IMR-90 (cell line): ENCODE measurements at regions not wholly inside any gene's neighbourhood (a gene's known extent, or its start where the extent isn't known, plus 50 kb on each side); places are given as distances from the start of the nearest gene placed in this dataset.
A peak's percentile ranks its signal among the peaks of the same experiment; 100 is the strongest.

Source experiments
- ATAC-seq: fragments of 200-7000 bp; cut with Tn5 transposase; 2 replicates; pipeline ENCODE4 v1.9.1; 2020; ENCODE audit warnings: low read depth, mild to moderate bottlenecking, moderate library complexity
- BruUV-seq: library from RNA; stranded (reverse); fragments of 400-500 nt; replicated peaks from 2 replicates; lab custom pipeline; 2021; lab: Mats Ljungman, UMichigan
- CTCF ChIA-PET: fragments of 300-600 bp; formaldehyde crosslinking; extraction: SDS; loops from one replicate; lab custom pipeline; 2021; ENCODE audit warnings: antibody characterized with exemption; lab: Yijun Ruan, JAX
- POLR2A ChIA-PET: fragments of 300-600 bp; sonication (Branson Sonifier 250); formaldehyde crosslinking; loops from one replicate; lab custom pipeline; 2022; ENCODE audit warnings: antibody characterized with exemption; ENCODE audit not compliant: unreplicated experiment; lab: Charles Lee
- DNase-seq: peaks from one replicate; pipeline ENCODE4 v3.0.0; 2013
- H2AFZ ChIP-seq: replicated peaks from 2 replicates; pipeline ENCODE3; 2013; ENCODE audit warnings: low read length, mild to moderate bottlenecking; ENCODE audit not compliant: poor library complexity
- H2AK5ac ChIP-seq: 2 replicates; pipeline ENCODE4 v1.6.1; 2013; ENCODE audit warnings: low read depth, low read length, inconsistent platforms
- H2AK9ac ChIP-seq: replicated peaks from 2 replicates; pipeline ENCODE3; 2013; ENCODE audit warnings: mild to moderate bottlenecking, low read depth, low read length, moderate library complexity; ENCODE audit not compliant: poor library complexity
- H2BK120ac ChIP-seq: 2 replicates; pipeline ENCODE4 v1.6.1; 2013; ENCODE audit warnings: low read depth, low read length, inconsistent platforms
- H2BK15ac ChIP-seq: 3 replicates; pipeline ENCODE4 v1.6.1; 2013; ENCODE audit warnings: low read depth, low read length, inconsistent platforms
- H2BK20ac ChIP-seq: 2 replicates; pipeline ENCODE4 v1.6.1; 2013; ENCODE audit warnings: low read depth, mild to moderate bottlenecking, inconsistent platforms, low read length, moderate library complexity
- H2BK5ac ChIP-seq: 2 replicates; pipeline ENCODE4 v1.6.1; 2013; ENCODE audit warnings: mild to moderate bottlenecking, low read depth, low read length, inconsistent platforms; ENCODE audit not compliant: poor library complexity, severe bottlenecking
- H3K14ac ChIP-seq: replicated peaks from 2 replicates; pipeline ENCODE4 v1.6.1; 2013; ENCODE audit warnings: low read depth, low read length, inconsistent platforms
- H3K18ac ChIP-seq: 2 replicates; pipeline ENCODE4 v1.6.1; 2013; ENCODE audit warnings: low read depth, low read length, control low read depth
- H3K23ac ChIP-seq: 2 replicates; pipeline ENCODE4 v1.6.1; 2013; ENCODE audit warnings: low read depth, low read length, inconsistent platforms
- H3K27ac ChIP-seq: 2 replicates; pipeline ENCODE4 v1.5.1; 2013; ENCODE audit warnings: mild to moderate bottlenecking, control low read depth, low read length; ENCODE audit not compliant: insufficient read depth
- H3K27me3 ChIP-seq: 2 replicates; pipeline ENCODE4 v1.6.1; 2013; ENCODE audit warnings: low read length; ENCODE audit not compliant: control insufficient read depth, insufficient read depth
- H3K36me3 ChIP-seq: 2 replicates; pipeline ENCODE4 v1.6.1; 2013; ENCODE audit warnings: low read length, mixed read lengths; ENCODE audit not compliant: control insufficient read depth, insufficient read depth
- H3K4ac ChIP-seq: 2 replicates; pipeline ENCODE4 v1.6.1; 2013; ENCODE audit warnings: low read depth, low read length, inconsistent platforms
- H3K4me1 ChIP-seq: 2 replicates; pipeline ENCODE4 v1.6.1; 2013; ENCODE audit warnings: low read length, mixed read lengths; ENCODE audit not compliant: control insufficient read depth, insufficient read depth
- H3K4me2 ChIP-seq: 2 replicates; pipeline ENCODE4 v1.6.1; 2013; ENCODE audit warnings: low read depth, mild to moderate bottlenecking, control low read depth, low read length, moderate library complexity
- H3K4me3 ChIP-seq: 2 replicates; pipeline ENCODE4 v1.5.1; 2013; ENCODE audit warnings: low read depth, mild to moderate bottlenecking, control low read depth, low read length, moderate library complexity; ENCODE audit not compliant: insufficient read depth
- H3K56ac ChIP-seq: 2 replicates; pipeline ENCODE4 v1.6.1; 2013; ENCODE audit warnings: low read length, inconsistent platforms; ENCODE audit not compliant: insufficient read depth; ENCODE audit errors: extremely low read depth
- H3K79me1 ChIP-seq, 2 experiments: 2 replicates each; pipeline ENCODE4 v1.6.1; 2013; ENCODE audit warnings: low read length in 2 of 2, inconsistent platforms in 1 of 2, low read depth in 1 of 2
- H3K9ac ChIP-seq: 2 replicates; pipeline ENCODE4 v1.6.1; 2013; ENCODE audit warnings: low read depth, low read length, control low read depth
- H3K9me1 ChIP-seq: 2 replicates; pipeline ENCODE4 v1.6.1; 2013; ENCODE audit warnings: low read length, inconsistent platforms; ENCODE audit not compliant: insufficient read depth
- H3K9me3 ChIP-seq: 2 replicates; pipeline ENCODE4 v1.6.1; 2013; ENCODE audit warnings: low read length; ENCODE audit not compliant: control insufficient read depth, insufficient read depth
- H4K20me1 ChIP-seq: 2 replicates; pipeline ENCODE4 v1.6.1; 2013; ENCODE audit warnings: low read length, inconsistent platforms; ENCODE audit not compliant: insufficient read depth
- H4K5ac ChIP-seq: 2 replicates; pipeline ENCODE4 v1.6.1; 2013; ENCODE audit warnings: mild to moderate bottlenecking, low read depth, low read length, control low read depth
- H4K8ac ChIP-seq, 2 experiments: 2 replicates each; pipeline ENCODE4 v1.6.1; 2013; ENCODE audit warnings: low read depth in 2 of 2, low read length in 2 of 2, control low read depth in 1 of 2, inconsistent platforms in 1 of 2
- H4K91ac ChIP-seq: 2 replicates; pipeline ENCODE4 v1.6.1; 2013; ENCODE audit warnings: low read depth, low read length, inconsistent platforms; ENCODE audit not compliant: insufficient read depth
- BHLHE40 ChIP-seq: fragments of 150-350 bp; IDR thresholded peaks from 2 replicates; pipeline ENCODE4 v1.6.1; 2016; ENCODE audit warnings: mild to moderate bottlenecking, low read depth, low read length
- CEBPB ChIP-seq: IDR thresholded peaks from 2 replicates; pipeline ENCODE4 v1.6.1; 2012; ENCODE audit warnings: low read depth, low read length, improper control_type of control experiment
- CHD1 ChIP-seq: IDR thresholded peaks from 2 replicates; pipeline ENCODE4 v1.6.1; 2012; ENCODE audit warnings: low read depth, low read length, improper control_type of control experiment
- CTCF ChIP-seq: conservative IDR thresholded peaks from 2 replicates; pipeline ENCODE4 v1.5.1; 2012; ENCODE audit warnings: mild to moderate bottlenecking, low read depth, low read length, improper control_type of control experiment
- ELK1 ChIP-seq: fragments of 150-350 bp; IDR thresholded peaks from 2 replicates; pipeline ENCODE4 v1.6.1; 2016; ENCODE audit warnings: low read depth, mild to moderate bottlenecking, low read length, moderate library complexity, borderline replicate concordance
- FOS ChIP-seq: fragments of 150-350 bp; IDR thresholded peaks from 2 replicates; pipeline ENCODE4 v1.6.1; 2016; ENCODE audit warnings: low read depth, low read length
- MAFK ChIP-seq: IDR thresholded peaks from 2 replicates; pipeline ENCODE4 v1.6.1; 2012; ENCODE audit warnings: low read depth, low read length, improper control_type of control experiment
- MAZ ChIP-seq: IDR thresholded peaks from 2 replicates; pipeline ENCODE4 v1.6.1; 2012; ENCODE audit warnings: low read depth, mild to moderate bottlenecking, low read length, improper control_type of control experiment, moderate library complexity, borderline replicate concordance
- MXI1 ChIP-seq: IDR thresholded peaks from 2 replicates; pipeline ENCODE4 v1.6.1; 2012; ENCODE audit warnings: low read depth, mild to moderate bottlenecking, low read length, moderate library complexity, borderline replicate concordance
- NFE2L2 ChIP-seq: fragments of 150-350 bp; IDR thresholded peaks from 2 replicates; pipeline ENCODE4 v1.6.1; 2016; ENCODE audit warnings: low read depth, mild to moderate bottlenecking, low read length
- POLR2A ChIP-seq: IDR thresholded peaks from 2 replicates; pipeline ENCODE4 v1.6.1; 2012; ENCODE audit warnings: mild to moderate bottlenecking, low read depth, low read length
- RAD21 ChIP-seq: IDR thresholded peaks from 2 replicates; pipeline ENCODE4 v1.6.1; 2012; ENCODE audit warnings: low read length, improper control_type of control experiment
- RCOR1 ChIP-seq: IDR thresholded peaks from 2 replicates; pipeline ENCODE4 v1.6.1; 2012; ENCODE audit warnings: mild to moderate bottlenecking, low read length, improper control_type of control experiment; ENCODE audit not compliant: insufficient replicate concordance
- RFX5 ChIP-seq: IDR thresholded peaks from 2 replicates; pipeline ENCODE4 v1.8.0; 2012; ENCODE audit warnings: low read depth, mild to moderate bottlenecking, low read length, moderate library complexity
- SMC3 ChIP-seq: fragments of 150-350 bp; IDR thresholded peaks from 2 replicates; pipeline ENCODE4 v1.6.1; 2016; ENCODE audit warnings: low read depth, mild to moderate bottlenecking, antibody characterized with exemption, low read length, moderate library complexity
- USF2 ChIP-seq: fragments of 150-350 bp; IDR thresholded peaks from 2 replicates; pipeline ENCODE4 v1.6.1; 2017; ENCODE audit warnings: mild to moderate bottlenecking, antibody characterized with exemption, low read length, low read depth
- WGBS, 2 experiments: methylation state at CpG; one replicate each; pipeline versions ENCODE4 v1.1.5 to v1.1.7; 2013; ENCODE audit warnings: missing lambda C conversion rate in 2 of 2; ENCODE audit not compliant: insufficient read length in 1 of 2; ENCODE audit errors: extremely low coverage in 2 of 2; 5-methylcytosine and 5-hydroxymethylcytosine counted together
- dilution Hi-C: fragments of 300-500 bp; cut with HindIII; formaldehyde crosslinking; loops from one replicate; pipeline ENCODE4 v1.14.3; 2018; ENCODE audit warnings: low sequenced_read_pairs; ENCODE audit not compliant: unreplicated experiment
- in situ Hi-C: fragments of 300-500 bp; cut with MboI; formaldehyde crosslinking; loops from 3 replicates; pipeline ENCODE4 v1.14.3; 2019; ENCODE audit warnings: low sequenced_read_pairs, inconsistent platforms, mixed read lengths
- intact Hi-C: fragments of 100-400 bp; cut with micrococcal nuclease; formaldehyde crosslinking; loops from 2 replicates; pipeline ENCODE4 v1.10.0; 2022

GRCh38 chr3:66617351-66617750, 116.5 kb upstream of the LRIG1 start:
- Histone ChIP-seq H3K56ac (no peak overlapping the region), H3K4me2 (peak overlapping the region; percentile 40; the same call in 1 of the 2 replicates), H4K8ac (no peak overlapping the region), H3K18ac (peak overlapping the region; percentile 71), H2AK9ac (no peak overlapping the region), H3K9me3 (no peaks in the 10 kb centered on the region), H2BK20ac (no peak overlapping the region; the same call in 1 of the 2 replicates), H2BK120ac (peak overlapping the region; percentile 74; the same call in 1 of the 2 replicates), H2BK5ac (no peak overlapping the region), H3K27me3 (no peaks in the 10 kb centered on the region), H4K20me1 (no peaks in the 10 kb centered on the region), H3K27ac (peak overlapping the region; percentile 88; the same call in 1 of the 2 replicates), H2BK15ac (0 out of 3 replicates have a peak overlapping the region, but pooled peaks have one; percentile 1), H4K91ac (no peak overlapping the region), H3K23ac (no peak overlapping the region), H3K9me1 (peaks cover 7% of the 10 kb centered on the region; the same call in 1 of the 2 replicates), H4K5ac (no peak overlapping the region), H2AK5ac (no peak overlapping the region), H3K9ac (no peak overlapping the region), H3K4me3 (no peak overlapping the region), H3K4ac (peak overlapping the region; percentile 37; the same call in 1 of the 2 replicates), H3K36me3 (no peaks in the 10 kb centered on the region), H2AFZ (no peak overlapping the region), H3K14ac (no peak overlapping the region), H3K79me1 (no peaks in the 10 kb centered on the region), H3K4me1 (peaks cover 11% of the 10 kb centered on the region)
- ChIA-PET CTCF (no interaction called here), POLR2A (no interaction called here)
- DNase-seq (no peak), ATAC-seq (no peak)
- intact Hi-C loops, result no loop called here
- TF ChIP-seq RFX5 (no peak), CEBPB (no peak), BHLHE40 (no peak), USF2 (no peak), NFE2L2 (no peak), MAFK (no peak), CTCF (no peak), FOS (no peak), RAD21 (no peak), ELK1 (no peak), CHD1 (no peak), SMC3 (no peak), RCOR1 (no peak), MXI1 (no peak), MAZ (no peak), POLR2A (no peak)
- WGBS, 2 experiments, result no CpG with 5 or more reads among the region's 2 CpGs
- no TSS peak for BruUV-seq
- in situ Hi-C loops, result no loop called here
- dilution Hi-C loops, result no loop called here
